AG04450 (cell line): ENCODE measurements at regions not wholly inside any gene's neighbourhood (a gene's known extent, or its start where the extent isn't known, plus 50 kb on each side); places are given as distances from the start of the nearest gene placed in this dataset.
"Not testable (repeated sequence)": the region's sequence is repeated elsewhere in the genome, so short reads cannot be mapped to it uniquely, and the experiment has no call there.

Source experiments
- CTCF ChIA-PET: fragments of 300-600, 350-600 bp; formaldehyde crosslinking; extraction: SDS; loops from one replicate; lab custom pipeline; 2022; ENCODE audit warnings: antibody characterized with exemption, inconsistent platforms; lab: Charles Lee
- POLR2A ChIA-PET: fragments of 350-600 bp; formaldehyde crosslinking; extraction: SDS; loops from one replicate; lab custom pipeline; 2021; ENCODE audit warnings: antibody characterized with exemption, inconsistent platforms; lab: Yijun Ruan, JAX
- DNase-seq: peaks from one replicate; pipeline ENCODE4 v3.0.0-alpha.2; 2011; ENCODE audit warnings: low read depth, low spot score
- H3K27ac ChIP-seq: one replicate; pipeline ENCODE4 v1.5.1; 2012; ENCODE audit warnings: low read depth, low read length, control low read depth
- H3K27me3 ChIP-seq: one replicate; pipeline ENCODE4 v1.6.0; 2012; ENCODE audit warnings: low read length; ENCODE audit not compliant: control insufficient read depth, insufficient read depth
- H3K4me3 ChIP-seq: 2 replicates; pipeline ENCODE4 v1.5.1; 2011; ENCODE audit warnings: mild to moderate bottlenecking, low read depth, low read length, control low read depth
- H3K9me3 ChIP-seq: 2 replicates; pipeline ENCODE4 v1.5.1; 2012; ENCODE audit warnings: low read length; ENCODE audit not compliant: control insufficient read depth, insufficient read depth

GRCh38 chr16:18201511-18201910 lies 135.0 kb downstream of the NPIPA8 start:
- CTCF ChIA-PET: not testable (repeated sequence)

DNA sequence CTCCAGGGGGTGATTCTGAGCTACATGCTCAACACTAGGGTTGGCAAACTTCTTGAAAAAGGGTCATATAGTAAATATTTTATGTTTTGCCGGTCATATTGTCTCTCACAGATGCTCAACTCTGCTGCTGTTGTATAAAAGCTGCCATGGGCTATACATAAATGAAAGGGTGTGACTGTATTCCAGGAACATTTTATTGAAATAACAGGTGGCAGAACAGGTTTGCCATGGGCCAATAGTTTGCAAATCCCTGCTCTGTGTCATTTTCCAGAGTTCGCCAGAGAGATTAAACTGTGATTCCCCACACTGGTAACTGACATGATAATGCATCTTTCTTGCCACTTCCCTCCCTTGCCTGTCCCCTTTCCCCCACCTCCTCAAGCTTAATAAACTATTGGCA lies 144.1 kb downstream of the NPIPA8 start:
- DNase-seq, H3K27ac ChIP-seq, H3K27me3 ChIP-seq, CTCF ChIA-PET, POLR2A ChIA-PET, H3K9me3 ChIP-seq, H3K4me3 ChIP-seq: not testable (repeated sequence)

More at GRCh38 chr16:18201511-18201910, 135.0 kb downstream of the NPIPA8 start:
- H3K9me3 ChIP-seq, H3K27ac ChIP-seq, DNase-seq, H3K27me3 ChIP-seq, POLR2A ChIA-PET, H3K4me3 ChIP-seq: not testable (repeated sequence)

DNA sequence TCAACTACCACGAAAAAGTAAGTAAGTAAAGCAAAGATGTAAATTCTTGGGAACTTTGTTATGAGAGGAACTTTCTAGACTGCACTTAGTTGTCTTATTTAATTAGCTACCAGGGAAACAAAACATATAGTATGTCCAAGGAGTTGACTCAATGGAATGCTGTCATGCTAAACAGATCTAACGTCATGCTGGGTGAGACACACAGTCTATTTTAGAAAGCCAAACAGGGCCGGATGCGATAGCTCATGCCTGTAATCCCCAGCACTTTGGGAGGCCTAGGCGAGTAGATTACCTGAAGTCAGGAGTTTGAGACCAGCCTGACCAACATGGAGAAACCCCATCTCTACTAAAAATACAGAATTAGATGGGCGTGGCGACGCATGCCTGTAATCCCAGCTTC lies 146.4 kb downstream of the NPIPA8 start:
- H3K27ac ChIP-seq, H3K4me3 ChIP-seq, H3K9me3 ChIP-seq, DNase-seq, CTCF ChIA-PET, POLR2A ChIA-PET, H3K27me3 ChIP-seq: not testable (repeated sequence)

- DNase-seq, H3K4me3 ChIP-seq, POLR2A ChIA-PET, H3K27ac ChIP-seq, H3K27me3 ChIP-seq, CTCF ChIA-PET, H3K9me3 ChIP-seq: not testable (repeated sequence)
These were observed 151.8 kb downstream of the NPIPA8 start for GRCh38 chr16:18184755-18185154.

DNA sequence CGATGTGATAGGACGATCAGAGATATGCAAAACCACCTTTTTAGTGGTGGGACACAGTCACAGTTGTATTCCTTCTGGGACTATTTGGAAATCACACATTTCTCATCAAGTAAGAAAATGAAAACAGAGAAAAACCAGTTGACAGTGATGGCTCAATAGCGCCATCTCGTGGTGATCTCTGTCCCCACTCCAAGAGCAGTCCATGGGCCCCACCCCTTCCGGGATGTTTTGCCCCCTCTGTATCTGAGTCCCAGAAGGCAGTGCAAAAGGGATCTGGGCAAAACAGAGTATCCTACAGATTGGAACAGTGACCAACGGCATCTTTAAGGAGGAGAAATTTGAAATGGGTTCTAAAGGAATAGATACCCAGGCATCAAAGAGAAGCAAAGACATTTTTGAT lies 155.5 kb downstream of the NPIPA8 start:
- H3K9me3 ChIP-seq, DNase-seq, CTCF ChIA-PET, POLR2A ChIA-PET, H3K27me3 ChIP-seq, H3K27ac ChIP-seq, H3K4me3 ChIP-seq: not testable (repeated sequence)

- H3K9me3 ChIP-seq, DNase-seq, CTCF ChIA-PET, H3K4me3 ChIP-seq, POLR2A ChIA-PET, H3K27ac ChIP-seq, H3K27me3 ChIP-seq: not testable (repeated sequence)
These were observed 162.5 kb downstream of the NPIPA8 start for GRCh38 chr16:18173945-18174497.

- POLR2A ChIA-PET, H3K4me3 ChIP-seq, CTCF ChIA-PET, H3K9me3 ChIP-seq, H3K27ac ChIP-seq, DNase-seq, H3K27me3 ChIP-seq: not testable (repeated sequence)
These were observed 174.2 kb downstream of the NPIPA8 start for GRCh38 chr16:18162293-18162692.

DNA sequence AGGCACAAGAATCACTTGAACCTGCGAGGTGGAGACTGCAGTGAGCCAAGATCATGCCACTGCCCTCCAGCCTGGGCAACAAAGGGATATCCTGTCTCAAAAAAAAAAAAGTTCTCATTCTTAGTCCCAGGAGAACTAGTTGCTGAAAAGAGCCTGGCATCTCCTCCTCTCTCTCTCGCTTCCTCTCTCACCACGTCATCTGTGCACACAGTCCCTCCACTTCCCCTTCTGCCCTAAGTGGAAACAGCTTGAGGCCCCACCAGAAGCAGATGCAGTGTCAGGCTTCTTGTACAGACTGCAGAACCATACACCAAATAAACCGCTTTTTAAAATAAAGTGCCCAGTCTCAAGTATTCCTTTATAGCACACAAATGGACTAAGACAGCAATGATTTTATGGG lies 175.3 kb downstream of the NPIPA8 start:
- CTCF ChIA-PET, POLR2A ChIA-PET, DNase-seq, H3K9me3 ChIP-seq, H3K27me3 ChIP-seq, H3K27ac ChIP-seq, H3K4me3 ChIP-seq: not testable (repeated sequence)

GRCh38 chr16:18159185-18159584 lies 177.4 kb downstream of the NPIPA8 start:
- POLR2A ChIA-PET, CTCF ChIA-PET, DNase-seq, H3K27ac ChIP-seq, H3K4me3 ChIP-seq, H3K27me3 ChIP-seq, H3K9me3 ChIP-seq: not testable (repeated sequence)

GRCh38 chr16:18157854-18158253 lies 178.7 kb downstream of the NPIPA8 start:
- POLR2A ChIA-PET, H3K9me3 ChIP-seq, H3K27me3 ChIP-seq, DNase-seq, CTCF ChIA-PET, H3K4me3 ChIP-seq, H3K27ac ChIP-seq: not testable (repeated sequence)

GRCh38 chr16:18152832-18153231 lies 183.7 kb downstream of the NPIPA8 start:
- DNase-seq, CTCF ChIA-PET, H3K4me3 ChIP-seq, H3K27ac ChIP-seq, H3K27me3 ChIP-seq, H3K9me3 ChIP-seq, POLR2A ChIA-PET: not testable (repeated sequence)

DNA sequence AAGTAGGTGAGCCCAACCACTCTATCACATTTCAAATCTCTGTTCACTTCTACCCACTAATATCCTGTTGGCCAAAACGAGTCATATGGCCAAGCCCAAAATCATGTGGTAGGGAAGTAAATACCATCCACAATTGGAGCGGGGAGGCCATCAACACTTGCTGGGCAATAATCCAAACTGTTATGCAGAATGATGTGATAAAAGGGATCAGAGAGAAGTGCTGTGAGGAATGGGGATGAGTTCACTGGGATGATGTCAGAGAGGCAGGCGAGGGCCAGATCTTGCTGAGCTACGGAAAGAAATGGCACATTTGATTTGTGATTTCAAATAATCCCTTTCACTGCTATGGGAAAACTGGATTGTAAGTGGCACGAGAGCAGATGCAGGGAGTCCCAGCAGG lies 188.4 kb downstream of the NPIPA8 start:
- POLR2A ChIA-PET, H3K27me3 ChIP-seq, H3K27ac ChIP-seq, CTCF ChIA-PET, DNase-seq, H3K4me3 ChIP-seq, H3K9me3 ChIP-seq: not testable (repeated sequence)
